BJ (cell line): ENCODE measurements at regions not wholly inside any gene's neighbourhood (a gene's known extent, or its start where the extent isn't known, plus 50 kb on each side); places are given as distances from the start of the nearest gene placed in this dataset.

Source experiments
- CTCF ChIA-PET: fragments of 350-600 bp; formaldehyde crosslinking; extraction: SDS; loops from one replicate; lab custom pipeline; 2021; ENCODE audit warnings: antibody characterized with exemption, inconsistent platforms; lab: Yijun Ruan, JAX
- POLR2A ChIA-PET: fragments of 300-600 bp; sonication (Branson Sonifier 250); formaldehyde crosslinking; extraction: SDS; loops from one replicate; lab custom pipeline; 2021; ENCODE audit warnings: antibody characterized with exemption; lab: Charles Lee
- DNase-seq: peaks from one replicate; pipeline ENCODE4 v3.0.0-alpha.2; 2011; ENCODE audit warnings: low read depth
- H3K27me3 ChIP-seq: 2 replicates; pipeline ENCODE4 v1.6.0; 2011; ENCODE audit warnings: low read length; ENCODE audit not compliant: control insufficient read depth, insufficient read depth
- H3K36me3 ChIP-seq: 2 replicates; pipeline ENCODE4 v1.5.1; 2011; ENCODE audit warnings: low read length; ENCODE audit not compliant: control insufficient read depth, insufficient read depth
- H3K4me3 ChIP-seq: 2 replicates; pipeline ENCODE4 v1.5.1; 2011; ENCODE audit warnings: low read depth, mild to moderate bottlenecking, control low read depth, low read length
- CTCF ChIP-seq: IDR thresholded peaks from 2 replicates; pipeline ENCODE4 v1.5.1; 2011; ENCODE audit warnings: low read depth, mild to moderate bottlenecking, control low read depth, inconsistent platforms, low read length, moderate library complexity; ENCODE audit not compliant: insufficient read depth

GRCh38 chr5:4981608-4982007 lies 158.5 kb upstream of the ADAMTS16 start:
- ChIA-PET POLR2A (no interaction called here), CTCF (interaction anchor here (0.9 kb wide), 1 partner anchor 13 kb away, joined by 3 read pairs; no protein-coding TSS in a partner anchor)
- TF ChIP-seq CTCF: no peak
- no peak for DNase-seq
- no peaks in the 10 kb centered on the region for H3K27me3 ChIP-seq
- no peaks in the 10 kb centered on the region for H3K36me3 ChIP-seq
- H3K4me3 ChIP-seq: no peak overlapping the region

- Histone ChIP-seq H3K27me3 (no peaks in the 10 kb centered on the region), H3K4me3 (no peak overlapping the region), H3K36me3 (no peaks in the 10 kb centered on the region)
- POLR2A ChIA-PET: no interaction called here
- no peak for DNase-seq
- TF ChIP-seq CTCF: no peak
- CTCF ChIA-PET: no interaction called here
Measured at GRCh38 chr5:4983701-4984100, 156.4 kb upstream of the ADAMTS16 start.

- ChIA-PET CTCF (no interaction called here), POLR2A (no interaction called here)
- DNase-seq: no peak
- Histone ChIP-seq H3K27me3 (no peaks in the 10 kb centered on the region), H3K4me3 (no peak overlapping the region), H3K36me3 (no peaks in the 10 kb centered on the region)
- no peak for TF ChIP-seq CTCF
Measured at GRCh38 chr5:4984461-4984860, 155.7 kb upstream of the ADAMTS16 start.

GRCh38 chr5:4987431-4987830 lies 152.7 kb upstream of the ADAMTS16 start:
- DNase-seq: no peak
- Histone ChIP-seq H3K27me3 (no peaks in the 10 kb centered on the region), H3K36me3 (no peaks in the 10 kb centered on the region), H3K4me3 (no peak overlapping the region)
- CTCF ChIA-PET: no interaction called here
- TF ChIP-seq CTCF: no peak
- POLR2A ChIA-PET: no interaction called here

- no peak for DNase-seq
- CTCF ChIA-PET: interaction anchor here (0.8 kb wide), 1 partner anchor 9 kb away, joined by 3 read pairs; no protein-coding TSS in a partner anchor
- Histone ChIP-seq H3K4me3 (no peak overlapping the region), H3K36me3 (no peaks in the 10 kb centered on the region), H3K27me3 (no peaks in the 10 kb centered on the region)
- POLR2A ChIA-PET: no interaction called here
- no peak for TF ChIP-seq CTCF
Measured at GRCh38 chr5:4989118-4989517, 151.0 kb upstream of the ADAMTS16 start.
